Heart right ventricle (tissue), 16 donors: ENCODE measurements at regions not wholly inside any gene's neighbourhood (a gene's known extent, or its start where the extent isn't known, plus 50 kb on each side); places are given as distances from the start of the nearest gene placed in this dataset.
A peak's percentile ranks its signal among the peaks of the same experiment; 100 is the strongest.

Experiments used
- ATAC-seq, 8 donors: fragments of 200-7000 bp; cut with Tn5 transposase; one replicate each; pipeline ENCODE4 v1.9.1; 2020; ENCODE audit warnings: mild to moderate bottlenecking in 8 of 8, moderate library complexity in 8 of 8, moderate number of reproducible peaks in 1 of 8
- DNase-seq, 2 donors: peaks; one replicate each; pipeline ENCODE4 v3.0.0-alpha.2; 2020
- H3K27ac ChIP-seq, 10 donors: fragments of 200-600 bp; sonication (generic) in 2 of 10; one replicate each; pipeline versions ENCODE4 v1.5.0 to v1.8.0; 2020 to 2022; ENCODE audit warnings: mild to moderate bottlenecking in 3 of 10
- H3K27me3 ChIP-seq, 7 donors: fragments of 200-600 bp; one replicate each; pipeline ENCODE4 v1.8.0; 2021 to 2022; ENCODE audit warnings: mild to moderate bottlenecking in 2 of 7
- H3K36me3 ChIP-seq, 9 donors: fragments of 200-600 bp; sonication (generic) in 1 of 9; one replicate each; pipeline versions ENCODE4 v1.5.0 to v1.8.0; 2020 to 2022; ENCODE audit warnings: mild to moderate bottlenecking in 2 of 9
- H3K4me1 ChIP-seq, 9 donors: fragments of 200-600 bp; sonication (generic) in 1 of 9; one replicate each; pipeline versions ENCODE4 v1.5.0 to v1.8.0; 2020 to 2022; ENCODE audit warnings: mild to moderate bottlenecking in 4 of 9
- H3K4me3 ChIP-seq, 10 donors: fragments of 200-600 bp; sonication (generic) in 2 of 10; one replicate each; pipeline versions ENCODE4 v1.5.0 to v1.8.0; 2020 to 2022; ENCODE audit warnings: mild to moderate bottlenecking in 7 of 10, moderate library complexity in 2 of 10
- H3K9me3 ChIP-seq, 11 donors: fragments of 200-600 bp in 10 of 11; sonication (generic) in 2 of 11; one replicate each; pipeline versions ENCODE4 v1.5.0 to v1.8.0; 2013 to 2022; ENCODE audit warnings: mild to moderate bottlenecking in 2 of 11, control low read depth in 1 of 11, moderate library complexity in 1 of 11
- WGBS, 2 donors: extraction: QIAGEN DNeasy Blood & Tissue Kit; methylation state at CpG; one replicate each; pipeline ENCODE4 v1.1.7; 2013; ENCODE audit warnings: inconsistent platforms in 1 of 2; 5-methylcytosine and 5-hydroxymethylcytosine counted together
- intact Hi-C, 10 donors: fragments of 100-400 bp; cut with DNase I; formaldehyde crosslinking; loops; one replicate each; pipeline versions ENCODE4 v1.11.1 to v1.14.2; 2022
- TF ChIP-seq, protein P1 (sequence below), 9 donors: fragments of 200-600 bp; sonication (generic) in 2 of 9; IDR thresholded peaks; one replicate each; pipeline versions ENCODE4 v1.5.0 to v1.8.0; 2021 to 2022; ENCODE audit warnings: antibody characterized with exemption in 9 of 9, mild to moderate bottlenecking in 5 of 9, moderate library complexity in 1 of 9
- donor health status: Arrhythmogenic right ventricular cardiomyopathy.
- donor health status: ischemic (EF 13 %, LVEDD 7.1; RV severe dilation, severe dysfunction).
- donor health status: healthy with polysubstance abuse.
- donor health status: DM: no; HTN: yes; CAD: no.
- donor health status: DM: no; HTN: no; CAD: no.
- donor health status: ischemic (EF 25% LVEDD 6.9; RV normal size, moderate dysfunction).
- donor health status: ischemic (EF 25% LVEDD 5.7; RV mildly dilated, moderate dysfunction).
- donor health status: healthy.
- donor health status: DM: yes; HTN: yes; CAD: no.
- donor health status: Ischemic cardiomyopathy.
- donor health status: ischemic (EF 35%, LVEDD 5.7; RV mildly dilated, moderate dysfunction).
- donor health status: nonischemic (EF 11% LVEDD 7.7; RV severe dilation, severe dysfunction).
- donor health status: DM: yes; HTN: yes; CAD: no.
- donor health status: PGD.
- donor health status: ischemic (EF 29% LVEDD 5.4; RV normal size, mild dysfunction).
- donor health status: nonischemic (EF 23%, LVEDD 6.1; RV moderate dilation, normal function).

DNA sequence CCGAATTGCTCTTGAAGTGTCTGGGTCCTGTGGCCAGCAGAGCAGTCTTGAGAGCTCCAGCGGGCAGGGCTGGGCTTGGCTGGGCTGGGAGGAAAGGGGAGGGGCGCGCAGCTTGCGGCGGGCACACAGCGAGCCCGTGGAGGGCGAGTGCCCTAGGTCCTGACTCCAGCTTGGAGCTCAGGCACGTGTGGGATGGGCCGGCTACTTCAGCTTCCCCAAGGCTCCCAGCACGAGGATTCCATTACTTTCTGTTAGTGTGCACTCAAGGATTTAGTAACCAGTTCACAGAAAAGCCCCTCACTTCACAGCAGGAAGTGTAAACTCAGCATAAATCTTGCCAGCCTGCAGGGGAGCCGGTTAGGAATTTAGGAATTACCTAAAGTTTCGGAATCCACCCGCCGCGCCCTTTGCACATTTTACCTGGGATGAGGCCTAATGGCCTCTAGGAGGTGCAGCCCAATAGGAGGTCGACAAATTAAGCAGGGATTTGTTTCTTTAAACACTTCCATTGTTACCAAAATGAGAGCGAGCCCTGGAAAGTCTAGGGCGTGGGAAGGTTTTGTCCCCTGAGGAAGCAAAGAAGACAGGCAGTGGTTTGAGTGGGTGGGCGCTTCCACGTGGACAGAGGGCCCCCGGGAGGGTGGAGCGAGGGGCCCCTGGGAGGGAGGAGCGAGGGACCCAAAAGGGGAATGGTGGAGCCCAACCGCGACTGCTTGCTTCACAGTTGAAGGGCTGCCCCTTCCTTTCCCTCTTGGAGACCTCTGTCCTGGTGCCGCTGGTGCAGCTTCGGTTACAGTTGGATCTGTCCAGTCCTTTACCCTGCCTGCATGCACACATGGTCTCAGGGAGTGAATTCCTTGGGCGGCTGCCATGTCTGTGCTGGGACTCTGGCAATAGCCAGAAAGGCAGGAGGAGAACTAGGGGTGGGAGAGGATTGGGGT is 93.3 kb downstream of the CTAGE1 start:
- intact Hi-C loops: loop anchor here in 2 of 10 donors (1.0 to 5.0 kb wide), 2 partner anchors 37 to 46 kb away; no protein-coding TSS in a partner anchor
- Histone ChIP-seq H3K27me3 (no peaks in the 10 kb centered on the region), H3K4me3 (peak overlapping the region in 9 of 10 donors; percentile 4 to 45 (median 33)), H3K27ac (peak overlapping the region; percentile 30 to 82 (median 68)), H3K4me1 (peaks cover 6 to 37% (median 19%) of the 10 kb centered on the region in 9 donors), H3K9me3 (no peaks in the 10 kb centered on the region), H3K36me3 (no peaks in the 10 kb centered on the region)
- 3 to 12% methylated on average over 30 of the region's 30 CpGs for WGBS, 2 donors
- TF ChIP-seq, protein P1, sequence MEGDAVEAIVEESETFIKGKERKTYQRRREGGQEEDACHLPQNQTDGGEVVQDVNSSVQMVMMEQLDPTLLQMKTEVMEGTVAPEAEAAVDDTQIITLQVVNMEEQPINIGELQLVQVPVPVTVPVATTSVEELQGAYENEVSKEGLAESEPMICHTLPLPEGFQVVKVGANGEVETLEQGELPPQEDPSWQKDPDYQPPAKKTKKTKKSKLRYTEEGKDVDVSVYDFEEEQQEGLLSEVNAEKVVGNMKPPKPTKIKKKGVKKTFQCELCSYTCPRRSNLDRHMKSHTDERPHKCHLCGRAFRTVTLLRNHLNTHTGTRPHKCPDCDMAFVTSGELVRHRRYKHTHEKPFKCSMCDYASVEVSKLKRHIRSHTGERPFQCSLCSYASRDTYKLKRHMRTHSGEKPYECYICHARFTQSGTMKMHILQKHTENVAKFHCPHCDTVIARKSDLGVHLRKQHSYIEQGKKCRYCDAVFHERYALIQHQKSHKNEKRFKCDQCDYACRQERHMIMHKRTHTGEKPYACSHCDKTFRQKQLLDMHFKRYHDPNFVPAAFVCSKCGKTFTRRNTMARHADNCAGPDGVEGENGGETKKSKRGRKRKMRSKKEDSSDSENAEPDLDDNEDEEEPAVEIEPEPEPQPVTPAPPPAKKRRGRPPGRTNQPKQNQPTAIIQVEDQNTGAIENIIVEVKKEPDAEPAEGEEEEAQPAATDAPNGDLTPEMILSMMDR (IDR thresholded peaks at IDR 0.05): peak; percentile 10 to 58 (median 37)
- ATAC-seq: peak; percentile 78 to 93 (median 86)
- DNase-seq: peak; percentile 74 to 78

DNA sequence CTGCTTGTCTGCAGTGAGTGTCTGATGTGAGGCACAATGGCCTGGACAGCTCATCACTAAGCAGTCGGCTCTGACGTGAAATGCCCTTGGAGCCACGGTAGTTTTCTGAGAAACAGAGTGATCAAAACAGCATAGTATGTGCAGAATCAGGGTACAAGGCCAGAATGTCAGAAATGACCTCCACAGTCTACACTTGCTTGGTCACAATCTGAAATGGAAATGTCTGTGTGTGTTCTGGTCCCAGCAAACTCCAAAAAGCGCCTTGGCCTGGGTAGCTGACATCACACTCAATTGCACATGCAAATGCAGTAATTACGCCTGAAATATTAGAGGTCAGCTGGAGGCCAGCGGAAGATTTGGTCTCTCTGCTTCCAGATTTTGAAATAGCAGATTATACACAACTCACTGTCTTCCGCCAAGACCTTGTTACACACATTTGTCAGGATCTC is 95.4 kb downstream of the CTAGE1 start:
- Histone ChIP-seq H3K4me3 (no peak overlapping the region), H3K4me1 (peaks cover 6 to 45% (median 22%) of the 10 kb centered on the region in 9 donors), H3K27ac (peak overlapping the region in 6 of 10 donors; percentile 16 to 64 (median 45)), H3K9me3 (no peaks in the 10 kb centered on the region), H3K27me3 (no peaks in the 10 kb centered on the region), H3K36me3 (no peaks in the 10 kb centered on the region)
- WGBS, 2 donors: 63 to 65% methylated on average over 7 of the region's 7 CpGs
- intact Hi-C loops: no loop called here
- TF ChIP-seq, protein P1 (IDR thresholded peaks at IDR 0.05): no peak
- peak in 6 of 8 donors; percentile 5 to 62 (median 20) for ATAC-seq
- DNase-seq: no peak

DNA sequence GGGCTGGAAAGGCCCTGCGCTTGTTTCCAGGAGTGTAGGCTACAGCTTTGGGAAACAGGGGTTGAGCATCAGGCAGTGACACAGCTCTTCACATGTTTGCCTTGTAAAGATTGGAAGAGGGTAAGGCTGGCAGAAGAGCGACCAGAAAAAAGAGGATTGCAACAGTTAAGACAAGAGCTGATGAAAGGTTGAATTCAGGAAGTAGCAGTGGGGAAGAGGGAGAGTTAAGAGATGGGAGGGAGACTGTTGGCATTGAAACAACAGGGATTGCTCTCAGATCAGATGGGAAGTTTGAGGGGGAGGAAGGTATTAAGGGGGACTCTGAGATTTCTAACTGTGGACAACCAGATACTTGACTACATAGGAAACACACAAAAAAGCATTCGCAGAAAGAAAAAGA is 96.9 kb downstream of the CTAGE1 start:
- Histone ChIP-seq H3K4me3 (no peak overlapping the region), H3K4me1 (peaks cover 6 to 45% (median 22%) of the 10 kb centered on the region in 9 donors), H3K9me3 (no peaks in the 10 kb centered on the region), H3K27me3 (no peaks in the 10 kb centered on the region), H3K36me3 (no peaks in the 10 kb centered on the region), H3K27ac (no peak overlapping the region)
- no peak for DNase-seq
- WGBS, 2 donors: 90 to 93% methylated on average over 3 of the region's 3 CpGs
- ATAC-seq: no peak
- intact Hi-C loops: no loop called here
- TF ChIP-seq, protein P1 (IDR thresholded peaks at IDR 0.05): no peak

DNA sequence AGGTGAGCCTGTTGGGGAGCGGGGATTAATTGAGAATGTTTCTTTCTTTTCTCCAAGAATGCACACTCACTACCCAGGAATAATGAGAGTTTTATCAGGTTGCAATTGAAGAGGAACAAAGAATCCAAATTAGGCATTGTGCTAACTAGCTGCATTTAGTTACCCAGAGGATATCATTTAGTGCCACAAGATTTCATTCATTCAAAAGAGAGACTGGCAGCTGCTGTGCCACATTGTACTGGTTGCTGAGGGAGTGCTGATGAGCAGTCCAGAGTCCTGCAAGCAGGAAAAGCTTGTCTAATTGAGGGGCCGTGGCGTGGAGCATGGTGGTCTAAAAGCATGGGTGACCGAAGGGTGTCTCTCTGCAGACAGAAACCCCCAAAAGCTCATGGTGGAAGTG is 97.6 kb downstream of the CTAGE1 start:
- WGBS, 2 donors: 71 to 86% methylated on average over 4 of the region's 4 CpGs
- Histone ChIP-seq H3K36me3 (no peaks in the 10 kb centered on the region), H3K9me3 (no peaks in the 10 kb centered on the region), H3K27me3 (no peaks in the 10 kb centered on the region), H3K27ac (no peak overlapping the region), H3K4me3 (no peak overlapping the region), H3K4me1 (peaks cover 6 to 41% (median 16%) of the 10 kb centered on the region in 9 donors)
- ATAC-seq (no peak), DNase-seq (no peak)
- intact Hi-C loops: no loop called here
- TF ChIP-seq, protein P1 (IDR thresholded peaks at IDR 0.05): no peak
